KMS-11 (cell line): ENCODE measurements at regions not wholly inside any gene's neighbourhood (a gene's known extent, or its start where the extent isn't known, plus 50 kb on each side); places are given as distances from the start of the nearest gene placed in this dataset.

ENCODE experiments used
- H2AFZ ChIP-seq: fragments of 200-600 bp; sonication (generic); 2 replicates; pipeline ENCODE4 v1.6.1; 2016; ENCODE audit warnings: antibody characterized with exemption, mixed run types, low read depth
- H3K27ac ChIP-seq: fragments of 200-600 bp; sonication (generic); 2 replicates; pipeline ENCODE4 v1.6.1; 2016; ENCODE audit warnings: mild to moderate bottlenecking, mixed run types
- H3K27me3 ChIP-seq: fragments of 200-600 bp; sonication (generic); 2 replicates; pipeline ENCODE4 v1.6.1; 2017; ENCODE audit warnings: mild to moderate bottlenecking, low read depth, mixed run types, moderate library complexity; ENCODE audit not compliant: insufficient read depth
- H3K36me3 ChIP-seq: fragments of 200-600 bp; sonication (generic); 2 replicates; pipeline ENCODE4 v1.6.1; 2017; ENCODE audit warnings: mild to moderate bottlenecking, mixed run types; ENCODE audit not compliant: insufficient read depth
- H3K4me1 ChIP-seq: fragments of 200-600 bp; sonication (generic); 2 replicates; pipeline ENCODE4 v1.6.1; 2016; ENCODE audit warnings: mild to moderate bottlenecking, low read depth, mixed run types; ENCODE audit not compliant: poor library complexity, severe bottlenecking
- H3K4me2 ChIP-seq: fragments of 200-600 bp; sonication (generic); 2 replicates; pipeline ENCODE4 v1.7.0; 2016; ENCODE audit warnings: mild to moderate bottlenecking, mixed run types
- H3K4me3 ChIP-seq: fragments of 200-600 bp; sonication (generic); IDR thresholded peaks from 2 replicates; pipeline ENCODE4 v1.6.1; 2017; ENCODE audit warnings: low read depth, low read length, mixed read lengths; ENCODE audit not compliant: insufficient read depth
- H3K79me2 ChIP-seq: fragments of 200-600 bp; sonication (generic); 2 replicates; pipeline ENCODE4 v1.6.1; 2016; ENCODE audit warnings: low read depth, mixed run types; ENCODE audit not compliant: insufficient read depth
- H3K9ac ChIP-seq: fragments of 200-600 bp; sonication (generic); 2 replicates; pipeline ENCODE4 v1.6.1; 2016; ENCODE audit warnings: mild to moderate bottlenecking, mixed run types
- H4K20me1 ChIP-seq: fragments of 200-600 bp; sonication (generic); 2 replicates; pipeline ENCODE4 v1.6.1; 2016; ENCODE audit warnings: mild to moderate bottlenecking, mixed run types; ENCODE audit not compliant: insufficient read depth
- CTCF ChIP-seq: fragments of 200-600 bp; sonication (generic); conservative IDR thresholded peaks from 2 replicates; pipeline ENCODE4 v1.6.1; 2017; ENCODE audit warnings: low read depth, mild to moderate bottlenecking, antibody characterized with exemption, low read length, moderate library complexity, mixed read lengths

GRCh38 chr2:57888463-57888862 lies 158.1 kb upstream of the VRK2 start:
- Histone ChIP-seq H3K36me3 (no peaks in the 10 kb centered on the region), H3K4me3 (no peak overlapping the region), H4K20me1 (no peaks in the 10 kb centered on the region), H3K27me3 (no peaks in the 10 kb centered on the region), H3K27ac (no peak overlapping the region), H3K4me1 (no peaks in the 10 kb centered on the region), H3K4me2 (no peak overlapping the region), H2AFZ (no peak overlapping the region), H3K79me2 (no peaks in the 10 kb centered on the region), H3K9ac (no peak overlapping the region)
- TF ChIP-seq CTCF = no peak

GRCh38 chr2:57890464-57890863 lies 156.1 kb upstream of the VRK2 start:
- Histone ChIP-seq H3K4me2 (no peak overlapping the region), H3K4me1 (no peaks in the 10 kb centered on the region), H3K79me2 (no peaks in the 10 kb centered on the region), H3K9ac (no peak overlapping the region), H3K27ac (no peak overlapping the region), H3K4me3 (no peak overlapping the region), H2AFZ (no peak overlapping the region), H3K36me3 (no peaks in the 10 kb centered on the region), H4K20me1 (no peaks in the 10 kb centered on the region), H3K27me3 (no peaks in the 10 kb centered on the region)
- no peak for TF ChIP-seq CTCF

GRCh38 chr2:57891086-57891712 lies 155.4 kb upstream of the VRK2 start:
- no peaks in the 10 kb centered on the region for H4K20me1 ChIP-seq
- no peak overlapping the region for H3K9ac ChIP-seq
- no peak for TF ChIP-seq CTCF
- no peaks in the 10 kb centered on the region for H3K36me3 ChIP-seq
- H3K27ac ChIP-seq = no peak overlapping the region
- no peaks in the 10 kb centered on the region for H3K4me1 ChIP-seq
- no peak overlapping the region for H3K4me2 ChIP-seq
- no peaks in the 10 kb centered on the region for H3K27me3 ChIP-seq
- H3K4me3 ChIP-seq = no peak overlapping the region
- no peaks in the 10 kb centered on the region for H3K79me2 ChIP-seq
- H2AFZ ChIP-seq = no peak overlapping the region

- no peaks in the 10 kb centered on the region for H4K20me1 ChIP-seq
- H3K27ac ChIP-seq = no peak overlapping the region
- no peak overlapping the region for H2AFZ ChIP-seq
- TF ChIP-seq CTCF = no peak
- no peak overlapping the region for H3K9ac ChIP-seq
- no peaks in the 10 kb centered on the region for H3K79me2 ChIP-seq
- no peaks in the 10 kb centered on the region for H3K4me1 ChIP-seq
- no peaks in the 10 kb centered on the region for H3K27me3 ChIP-seq
- H3K4me2 ChIP-seq = no peak overlapping the region
- no peak overlapping the region for H3K4me3 ChIP-seq
- H3K36me3 ChIP-seq = no peaks in the 10 kb centered on the region
Observed at GRCh38 chr2:57892920-57893319, 153.7 kb upstream of the VRK2 start.
